H1 (cell line): ENCODE measurements at regions not wholly inside any gene's neighbourhood (a gene's known extent, or its start where the extent isn't known, plus 50 kb on each side); places are given as distances from the start of the nearest gene placed in this dataset.

Experiments used
- GTF2F1 ChIP-seq: IDR thresholded peaks from 2 replicates; pipeline ENCODE4 v1.6.1; 2012; ENCODE audit warnings: low read depth, low read length, improper control_type of control experiment, borderline replicate concordance
- POLR2A ChIP-seq, 2 experiments: IDR thresholded peaks; 1 replicate in 1 of 2; 2 replicates in 1 of 2; pipeline ENCODE4 v1.6.1; 2011; ENCODE audit warnings: low read depth in 2 of 2, low read length in 2 of 2, mild to moderate bottlenecking in 2 of 2; ENCODE audit errors: control extremely low read depth in 1 of 2
- POLR2AphosphoS5 ChIP-seq: IDR thresholded peaks from 2 replicates; pipeline ENCODE4 v1.6.1; 2011; ENCODE audit warnings: low read depth, low read length
- TF ChIP-seq, protein P1 (sequence below): IDR thresholded peaks from 2 replicates; pipeline ENCODE4 v1.6.1; 2011; ENCODE audit warnings: low read length, improper control_type of control experiment
- TF ChIP-seq, protein P2 (sequence below), 3 experiments: IDR thresholded peaks; 1 replicate in 2 of 3; 2 replicates in 1 of 3; pipeline versions ENCODE4 v1.5.1 to v1.6.1; 2011; ENCODE audit warnings: low read length in 3 of 3, mild to moderate bottlenecking in 3 of 3, inconsistent platforms in 2 of 3, low read depth in 1 of 3, moderate library complexity in 1 of 3; ENCODE audit not compliant: insufficient read depth in 1 of 3; ENCODE audit errors: control extremely low read depth in 1 of 3
- TF ChIP-seq, protein P3 (sequence below): IDR thresholded peaks from 2 replicates; pipeline ENCODE4 v1.6.1; 2012; ENCODE audit warnings: inconsistent platforms

DNA sequence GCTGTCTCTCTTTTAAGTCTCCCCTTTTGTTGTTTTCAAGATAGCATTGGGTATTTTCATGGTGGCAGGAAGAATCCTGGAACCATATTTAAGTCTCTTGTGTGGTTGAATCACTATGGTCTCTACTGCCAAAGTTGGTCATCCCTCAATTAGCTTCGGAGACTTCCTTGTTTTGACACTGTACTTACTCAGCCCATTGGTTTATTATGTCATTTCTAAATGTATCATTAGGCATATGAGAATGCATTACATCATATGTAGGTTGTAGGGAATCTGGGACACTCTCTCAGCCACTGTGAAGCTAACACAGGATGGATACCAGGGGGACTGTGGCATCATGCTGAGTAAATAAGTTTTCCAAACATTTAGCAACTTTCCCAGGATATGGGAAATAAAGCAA, 211.8 kb downstream of the DTHD1 start:
- TF ChIP-seq, protein P1, sequence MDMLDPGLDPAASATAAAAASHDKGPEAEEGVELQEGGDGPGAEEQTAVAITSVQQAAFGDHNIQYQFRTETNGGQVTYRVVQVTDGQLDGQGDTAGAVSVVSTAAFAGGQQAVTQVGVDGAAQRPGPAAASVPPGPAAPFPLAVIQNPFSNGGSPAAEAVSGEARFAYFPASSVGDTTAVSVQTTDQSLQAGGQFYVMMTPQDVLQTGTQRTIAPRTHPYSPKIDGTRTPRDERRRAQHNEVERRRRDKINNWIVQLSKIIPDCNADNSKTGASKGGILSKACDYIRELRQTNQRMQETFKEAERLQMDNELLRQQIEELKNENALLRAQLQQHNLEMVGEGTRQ: no peak
- TF ChIP-seq, protein P2, sequence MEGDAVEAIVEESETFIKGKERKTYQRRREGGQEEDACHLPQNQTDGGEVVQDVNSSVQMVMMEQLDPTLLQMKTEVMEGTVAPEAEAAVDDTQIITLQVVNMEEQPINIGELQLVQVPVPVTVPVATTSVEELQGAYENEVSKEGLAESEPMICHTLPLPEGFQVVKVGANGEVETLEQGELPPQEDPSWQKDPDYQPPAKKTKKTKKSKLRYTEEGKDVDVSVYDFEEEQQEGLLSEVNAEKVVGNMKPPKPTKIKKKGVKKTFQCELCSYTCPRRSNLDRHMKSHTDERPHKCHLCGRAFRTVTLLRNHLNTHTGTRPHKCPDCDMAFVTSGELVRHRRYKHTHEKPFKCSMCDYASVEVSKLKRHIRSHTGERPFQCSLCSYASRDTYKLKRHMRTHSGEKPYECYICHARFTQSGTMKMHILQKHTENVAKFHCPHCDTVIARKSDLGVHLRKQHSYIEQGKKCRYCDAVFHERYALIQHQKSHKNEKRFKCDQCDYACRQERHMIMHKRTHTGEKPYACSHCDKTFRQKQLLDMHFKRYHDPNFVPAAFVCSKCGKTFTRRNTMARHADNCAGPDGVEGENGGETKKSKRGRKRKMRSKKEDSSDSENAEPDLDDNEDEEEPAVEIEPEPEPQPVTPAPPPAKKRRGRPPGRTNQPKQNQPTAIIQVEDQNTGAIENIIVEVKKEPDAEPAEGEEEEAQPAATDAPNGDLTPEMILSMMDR (IDR thresholded peaks at IDR 0.05; ENCODE audit: control extremely low read depth in 1 of 3, insufficient read depth in 1 of 3, low read depth in 1 of 3, low read length in 3 of 3): no peak
- no peak for TF ChIP-seq POLR2A (IDR thresholded peaks at IDR 0.05; ENCODE audit: control extremely low read depth in 1 of 2, low read depth in 2 of 2, low read length in 2 of 2)
- TF ChIP-seq, protein P3, sequence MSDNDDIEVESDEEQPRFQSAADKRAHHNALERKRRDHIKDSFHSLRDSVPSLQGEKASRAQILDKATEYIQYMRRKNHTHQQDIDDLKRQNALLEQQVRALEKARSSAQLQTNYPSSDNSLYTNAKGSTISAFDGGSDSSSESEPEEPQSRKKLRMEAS: no peak
- TF ChIP-seq GTF2F1: no peak
- TF ChIP-seq POLR2AphosphoS5: no peak
